Liver (tissue), 8 donors: ENCODE measurements at regions not wholly inside any gene's neighbourhood (a gene's known extent, or its start where the extent isn't known, plus 50 kb on each side); places are given as distances from the start of the nearest gene placed in this dataset.

Source experiments
- DNase-seq: peaks from one replicate; pipeline ENCODE4 v3.0.0-alpha.2; 2017; ENCODE audit warnings: low spot score
- H3K27ac ChIP-seq, 2 donors: one replicate each; pipeline ENCODE4 v1.7.0; 2013; ENCODE audit warnings: inconsistent platforms in 2 of 2, low read length in 2 of 2, control low read depth in 1 of 2, low read depth in 1 of 2, mild to moderate bottlenecking in 1 of 2
- H3K27me3 ChIP-seq, 4 donors: one replicate each; pipeline versions ENCODE4 v1.6.1 to v1.7.0; 2013; ENCODE audit warnings: low read length in 3 of 4, inconsistent platforms in 1 of 4, mild to moderate bottlenecking in 1 of 4, moderate library complexity in 1 of 4; ENCODE audit not compliant: control insufficient read depth in 4 of 4, insufficient read depth in 4 of 4
- H3K36me3 ChIP-seq, 4 donors: one replicate each; pipeline versions ENCODE4 v1.6.1 to v1.7.0; 2013; ENCODE audit warnings: low read length in 3 of 4, mild to moderate bottlenecking in 3 of 4, low read depth in 1 of 4, moderate library complexity in 1 of 4; ENCODE audit not compliant: control insufficient read depth in 4 of 4, insufficient read depth in 3 of 4
- H3K4me1 ChIP-seq, 4 donors: one replicate each; pipeline versions ENCODE4 v1.6.1 to v1.7.0; 2013; ENCODE audit warnings: low read length in 3 of 4, mild to moderate bottlenecking in 3 of 4, moderate library complexity in 1 of 4; ENCODE audit not compliant: control insufficient read depth in 4 of 4, insufficient read depth in 4 of 4
- H3K4me3 ChIP-seq, 3 donors: one replicate each; pipeline versions ENCODE4 v1.6.1 to v1.7.0; 2013; ENCODE audit warnings: low read length in 3 of 3, control low read depth in 1 of 3, low read depth in 1 of 3, mild to moderate bottlenecking in 1 of 3
- H3K9ac ChIP-seq, 2 donors: one replicate each; pipeline ENCODE4 v1.7.0; 2013; ENCODE audit warnings: low read length in 2 of 2, mild to moderate bottlenecking in 2 of 2, moderate library complexity in 2 of 2, control low read depth in 1 of 2, low read depth in 1 of 2
- H3K9me3 ChIP-seq, 4 donors: one replicate each; pipeline versions ENCODE4 v1.6.1 to v1.7.0; 2013; ENCODE audit warnings: low read length in 3 of 4; ENCODE audit not compliant: control insufficient read depth in 4 of 4
- ATF3 ChIP-seq: IDR thresholded peaks from 2 replicates; pipeline ENCODE4 v1.6.1; 2016; ENCODE audit warnings: antibody characterized with exemption
- CTCF ChIP-seq: fragments of 150-350 bp; IDR thresholded peaks from 2 replicates; pipeline ENCODE4 v1.5.1; 2017; ENCODE audit warnings: improper control_type of control experiment, low read depth, low read length; ENCODE audit not compliant: missing input control
- EGR1 ChIP-seq, 2 donors: IDR thresholded peaks; 2 replicates each; pipeline ENCODE4 v1.6.1; 2016 to 2018; ENCODE audit warnings: antibody characterized with exemption in 2 of 2, low read depth in 2 of 2
- FOXA1 ChIP-seq: IDR thresholded peaks from 2 replicates; pipeline ENCODE4 v1.6.1; 2016; ENCODE audit warnings: antibody characterized with exemption
- FOXA2 ChIP-seq: IDR thresholded peaks from 2 replicates; pipeline ENCODE4 v1.6.1; 2016; ENCODE audit warnings: antibody characterized with exemption
- GABPA ChIP-seq, 2 donors: IDR thresholded peaks in 1 of 2; conservative IDR thresholded peaks in 1 of 2; 2 replicates each; pipeline ENCODE4 v1.6.1; 2016; ENCODE audit warnings: antibody characterized with exemption in 2 of 2, mild to moderate bottlenecking in 1 of 2, moderate library complexity in 1 of 2
- HNF4A ChIP-seq, 2 donors: conservative IDR thresholded peaks; 2 replicates each; pipeline ENCODE4 v1.6.1; 2016; ENCODE audit warnings: antibody characterized with exemption in 2 of 2, mild to moderate bottlenecking in 2 of 2
- JUND ChIP-seq, 2 donors: IDR thresholded peaks; 2 replicates each; pipeline ENCODE4 v1.6.1; 2016; ENCODE audit warnings: antibody characterized with exemption in 2 of 2
- MAX ChIP-seq: IDR thresholded peaks from 2 replicates; pipeline ENCODE4 v1.6.1; 2016; ENCODE audit warnings: antibody characterized with exemption
- NR2F2 ChIP-seq: IDR thresholded peaks from 2 replicates; pipeline ENCODE4 v1.6.1; 2016; ENCODE audit warnings: antibody characterized with exemption
- RAD21 ChIP-seq, 2 donors: IDR thresholded peaks; 2 replicates each; pipeline ENCODE4 v1.6.1; 2016; ENCODE audit warnings: antibody characterized with exemption in 2 of 2, mild to moderate bottlenecking in 2 of 2
- REST ChIP-seq: IDR thresholded peaks from 2 replicates; pipeline ENCODE4 v1.6.1; 2016; ENCODE audit warnings: antibody characterized with exemption, mild to moderate bottlenecking
- RXRA ChIP-seq, 2 donors: IDR thresholded peaks; 2 replicates each; pipeline ENCODE4 v1.6.1; 2017 to 2018; ENCODE audit warnings: antibody characterized with exemption in 2 of 2, mild to moderate bottlenecking in 1 of 2
- TAF1 ChIP-seq: conservative IDR thresholded peaks from 2 replicates; pipeline ENCODE4 v1.6.1; 2016; ENCODE audit warnings: antibody characterized with exemption, mild to moderate bottlenecking
- YY1 ChIP-seq: IDR thresholded peaks from 2 replicates; pipeline ENCODE4 v1.6.1; 2016; ENCODE audit warnings: antibody characterized with exemption, mild to moderate bottlenecking
- WGBS: extraction: QIAGEN DNeasy Blood & Tissue Kit; methylation state at CpG from one replicate; pipeline ENCODE4 v1.1.7; 2013; 5-methylcytosine and 5-hydroxymethylcytosine counted together
- donor health status: healthy.
- donor health status: healthy.
- donor health status: healthy.
- donor health status: healthy.
- donor health status: healthy.

GRCh38 chr3:35931867-35932266, 292.5 kb downstream of the ARPP21 start:
- no peak for DNase-seq
- no peak overlapping the region for H3K9ac ChIP-seq
- no peak overlapping the region for H3K4me3 ChIP-seq
- no peaks in the 10 kb centered on the region for H3K27me3 ChIP-seq
- no peak for TF ChIP-seq YY1
- no peak for TF ChIP-seq TAF1
- no peak for TF ChIP-seq EGR1 (IDR thresholded peaks at IDR 0.05; ENCODE audit: low read depth in 2 of 2)
- no peak for TF ChIP-seq GABPA (IDR thresholded peaks at IDR 0.05 in 1 of 2, conservative IDR thresholded peaks at IDR 0.05 in 1 of 2)
- no peak for TF ChIP-seq RXRA (IDR thresholded peaks at IDR 0.05)
- H3K4me1 ChIP-seq = no peaks in the 10 kb centered on the region
- H3K9me3 ChIP-seq = no peaks in the 10 kb centered on the region
- H3K36me3 ChIP-seq = no peaks in the 10 kb centered on the region
- no peak overlapping the region for H3K27ac ChIP-seq
- 72% methylated on average over 1 of the region's 1 CpG for WGBS

GRCh38 chr3:35932995-35933394, 293.7 kb downstream of the ARPP21 start:
- H3K9ac ChIP-seq = no peak overlapping the region
- TF ChIP-seq JUND (IDR thresholded peaks at IDR 0.05) (peak in 1 of 2 donors; percentile 17), NR2F2 (peak; percentile 25), CTCF (no peak), FOXA2 (no peak)
- H3K27ac ChIP-seq = no peak overlapping the region
- no peaks in the 10 kb centered on the region for H3K9me3 ChIP-seq
- no peaks in the 10 kb centered on the region for H3K4me1 ChIP-seq
- no peaks in the 10 kb centered on the region for H3K36me3 ChIP-seq
- 36% methylated on average over 6 of the region's 6 CpGs for WGBS
- no peaks in the 10 kb centered on the region for H3K27me3 ChIP-seq
- DNase-seq = no peak
- H3K4me3 ChIP-seq = no peak overlapping the region

GRCh38 chr3:35936571-35936970, 297.2 kb downstream of the ARPP21 start:
- DNase-seq = no peak
- Histone ChIP-seq H3K9ac (no peak overlapping the region), H3K4me1 (no peaks in the 10 kb centered on the region)

GRCh38 chr3:35944926-35945710, 305.8 kb downstream of the ARPP21 start:
- no peaks in the 10 kb centered on the region for H3K36me3 ChIP-seq
- WGBS = 80% methylated on average over 2 of the region's 2 CpGs
- no peak overlapping the region for H3K27ac ChIP-seq
- H3K27me3 ChIP-seq = no peaks in the 10 kb centered on the region
- no peaks in the 10 kb centered on the region for H3K4me1 ChIP-seq
- H3K9me3 ChIP-seq = no peaks in the 10 kb centered on the region
- TF ChIP-seq MAX = no peak
- no peak for TF ChIP-seq YY1
- no peak for TF ChIP-seq EGR1 (IDR thresholded peaks at IDR 0.05; ENCODE audit: low read depth in 2 of 2)
- no peak for TF ChIP-seq REST
- TF ChIP-seq GABPA (IDR thresholded peaks at IDR 0.05 in 1 of 2, conservative IDR thresholded peaks at IDR 0.05 in 1 of 2) = no peak
- TF ChIP-seq RAD21 (IDR thresholded peaks at IDR 0.05) = no peak
- no peak for TF ChIP-seq FOXA2
- no peak for TF ChIP-seq JUND (IDR thresholded peaks at IDR 0.05)
- no peak for TF ChIP-seq ATF3
- DNase-seq = no peak
- H3K4me3 ChIP-seq = no peak overlapping the region
- no peak overlapping the region for H3K9ac ChIP-seq

More at GRCh38 chr3:35936571-35936970, 297.2 kb downstream of the ARPP21 start:
- H3K9me3 ChIP-seq = no peaks in the 10 kb centered on the region
- H3K36me3 ChIP-seq = no peaks in the 10 kb centered on the region
- no peak for TF ChIP-seq HNF4A (conservative IDR thresholded peaks at IDR 0.05)
- TF ChIP-seq TAF1 = no peak
- no peak for TF ChIP-seq FOXA1
- H3K27ac ChIP-seq = no peak overlapping the region
- H3K4me3 ChIP-seq = no peak overlapping the region
- H3K27me3 ChIP-seq = no peaks in the 10 kb centered on the region
